ENCODE measurements at regions not wholly inside any gene's neighbourhood (a gene's known extent, or its start where the extent isn't known, plus 50 kb on each side); places are given as distances from the start of the nearest gene placed in this dataset.

GRCh38 chr20:40280616-40281015 lies 408.4 kb downstream of the MAFB start:
- no peaks in the 10 kb centered on the region for H3K9me3 ChIP-seq (ENCODE audit: control insufficient read depth, insufficient read depth, low read length)
- DNase-seq (ENCODE audit: low read depth, low spot score), result no peak
- H3K27me3 ChIP-seq (ENCODE audit: control insufficient read depth, insufficient read depth, low read length), result peaks cover 4% of the 10 kb centered on the region
- H3K27ac ChIP-seq (ENCODE audit: low read depth, low read length), result no peak overlapping the region
- H3K4me3 ChIP-seq (ENCODE audit: low read depth, low read length), result no peak overlapping the region
- no peak for TF ChIP-seq CTCF (IDR thresholded peaks at IDR 0.05; ENCODE audit: low read depth, low read length)
- POLR2A ChIA-PET, result no interaction called here
- CTCF ChIA-PET, result no interaction called here

DNA sequence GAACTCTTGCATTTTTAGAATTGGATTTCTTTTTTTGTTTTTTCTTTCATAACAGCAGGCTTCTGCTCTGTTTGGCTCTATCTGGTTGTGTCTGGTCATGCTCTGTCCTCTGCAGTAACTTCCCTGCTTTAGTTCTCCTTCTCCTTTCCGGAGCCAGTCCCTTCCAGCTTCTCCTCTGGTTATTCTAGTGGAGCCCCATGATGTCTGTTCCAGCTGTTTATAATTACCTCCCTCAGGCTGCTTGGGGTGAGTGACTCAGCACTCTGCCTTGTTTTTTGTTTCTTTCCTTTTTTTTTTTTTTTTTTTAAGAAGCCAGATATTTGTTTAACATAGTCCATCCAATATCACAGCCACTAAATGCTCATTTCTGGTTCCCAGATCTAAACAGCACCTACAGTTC lies 409.6 kb downstream of the MAFB start:
- POLR2A ChIA-PET, result no interaction called here
- H3K4me3 ChIP-seq (ENCODE audit: low read depth, low read length), result no peak overlapping the region
- H3K9me3 ChIP-seq (ENCODE audit: control insufficient read depth, insufficient read depth, low read length), result no peaks in the 10 kb centered on the region
- TF ChIP-seq CTCF (IDR thresholded peaks at IDR 0.05; ENCODE audit: low read depth, low read length), result no peak
- peaks cover under 1% of the 10 kb centered on the region for H3K27me3 ChIP-seq (ENCODE audit: control insufficient read depth, insufficient read depth, low read length)
- CTCF ChIA-PET, result interaction anchor here (0.9 kb wide), 1 partner anchor 14 kb away, joined by 3 read pairs; no protein-coding TSS in a partner anchor
- peak; percentile 15 for DNase-seq (ENCODE audit: low read depth, low spot score)
- no peak overlapping the region for H3K27ac ChIP-seq (ENCODE audit: low read depth, low read length)

GRCh38 chr20:40278673-40279072 lies 410.4 kb downstream of the MAFB start:
- no peak for TF ChIP-seq CTCF (IDR thresholded peaks at IDR 0.05; ENCODE audit: low read depth, low read length)
- H3K27ac ChIP-seq (ENCODE audit: low read depth, low read length), result no peak overlapping the region
- CTCF ChIA-PET, result interaction anchor here (0.9 kb wide), 1 partner anchor 15 kb away, joined by 3 read pairs; no protein-coding TSS in a partner anchor
- H3K4me3 ChIP-seq (ENCODE audit: low read depth, low read length), result no peak overlapping the region
- POLR2A ChIA-PET, result no interaction called here
- no peak for DNase-seq (ENCODE audit: low read depth, low spot score)
- no peaks in the 10 kb centered on the region for H3K27me3 ChIP-seq (ENCODE audit: control insufficient read depth, insufficient read depth, low read length)
- H3K9me3 ChIP-seq (ENCODE audit: control insufficient read depth, insufficient read depth, low read length), result no peaks in the 10 kb centered on the region

DNA sequence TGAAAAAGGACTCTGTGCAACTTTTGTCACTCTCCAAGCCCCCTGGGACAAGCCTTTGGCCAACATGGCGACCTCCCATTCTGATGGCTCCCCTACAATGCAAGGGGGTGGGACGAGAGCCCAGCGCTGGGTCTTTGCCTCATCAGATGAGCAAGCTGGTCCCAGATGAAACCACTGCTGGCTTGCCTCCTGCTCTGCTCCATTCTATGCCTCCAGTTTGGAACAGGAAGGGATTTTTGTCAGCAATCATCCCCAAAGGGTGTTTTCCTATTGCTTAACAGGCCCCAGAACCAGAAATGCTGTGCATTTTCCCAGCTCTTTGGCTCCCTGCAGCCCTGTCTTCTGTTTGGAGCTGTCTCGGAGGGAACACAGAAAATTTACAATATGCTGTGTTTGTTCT lies 412.7 kb downstream of the MAFB start:
- Histone ChIP-seq H3K27ac (ENCODE audit: low read depth, low read length) (no peak overlapping the region), H3K9me3 (ENCODE audit: control insufficient read depth, insufficient read depth, low read length) (no peaks in the 10 kb centered on the region), H3K4me3 (ENCODE audit: low read depth, low read length) (no peak overlapping the region), H3K27me3 (ENCODE audit: control insufficient read depth, insufficient read depth, low read length) (no peaks in the 10 kb centered on the region)
- no peak for DNase-seq (ENCODE audit: low read depth, low spot score)
- ChIA-PET POLR2A (no interaction called here), CTCF (no interaction called here)
- no peak for TF ChIP-seq CTCF (IDR thresholded peaks at IDR 0.05; ENCODE audit: low read depth, low read length)

DNA sequence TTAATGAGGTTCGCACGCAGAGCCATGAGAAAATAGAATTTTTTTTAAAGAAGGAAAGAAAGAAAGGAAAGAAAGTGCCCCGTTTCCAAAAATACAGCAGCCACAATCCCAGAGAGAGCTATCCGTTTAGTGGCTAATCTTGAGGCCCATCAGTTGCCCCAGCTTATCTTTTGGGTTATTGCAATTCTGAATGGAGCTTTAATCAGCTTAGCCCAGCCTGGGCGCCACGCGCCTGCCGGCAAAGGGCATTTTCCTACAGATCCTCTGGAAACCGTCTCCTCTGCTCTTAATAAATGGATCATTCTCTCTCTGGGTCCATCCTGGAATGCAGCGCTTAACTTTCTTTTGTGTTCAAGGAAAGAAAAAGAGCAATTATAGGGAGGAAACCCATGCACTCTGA lies 413.3 kb downstream of the MAFB start:
- POLR2A ChIA-PET, result no interaction called here

More for the DNA sequence above, 413.3 kb downstream of the MAFB start:
- no peaks in the 10 kb centered on the region for H3K9me3 ChIP-seq (ENCODE audit: control insufficient read depth, insufficient read depth, low read length)
- no peak for TF ChIP-seq CTCF (IDR thresholded peaks at IDR 0.05; ENCODE audit: low read depth, low read length)
- CTCF ChIA-PET, result interaction anchor here (0.6 kb wide), 1 partner anchor 434 kb away, joined by 5 read pairs; no protein-coding TSS in a partner anchor
- DNase-seq (ENCODE audit: low read depth, low spot score), result no peak
- H3K27ac ChIP-seq (ENCODE audit: low read depth, low read length), result no peak overlapping the region
- no peaks in the 10 kb centered on the region for H3K27me3 ChIP-seq (ENCODE audit: control insufficient read depth, insufficient read depth, low read length)
- no peak overlapping the region for H3K4me3 ChIP-seq (ENCODE audit: low read depth, low read length)

Measured in AG04450 (cell line).